Panc1 (cell line): ENCODE measurements at regions not wholly inside any gene's neighbourhood (a gene's known extent, or its start where the extent isn't known, plus 50 kb on each side); places are given as distances from the start of the nearest gene placed in this dataset.

Experiments used
- CTCF ChIP-seq: fragments of 450-650 bp; IDR thresholded peaks from 2 replicates; pipeline ENCODE4 v1.5.1; 2017; ENCODE audit warnings: mild to moderate bottlenecking
- POLR2AphosphoS5 ChIP-seq: IDR thresholded peaks from 2 replicates; pipeline ENCODE4 v1.6.1; 2012; ENCODE audit warnings: mild to moderate bottlenecking, low read depth, low read length, moderate library complexity
- REST ChIP-seq, 2 experiments: IDR thresholded peaks; 2 replicates each; pipeline ENCODE4 v1.6.1; 2011 to 2012; ENCODE audit warnings: low read depth in 2 of 2, control low read depth in 1 of 2, low read length in 1 of 2, mild to moderate bottlenecking in 1 of 2, moderate library complexity in 1 of 2; ENCODE audit not compliant: insufficient read depth in 1 of 2
- SIN3A ChIP-seq: IDR thresholded peaks from 2 replicates; pipeline ENCODE4 v1.6.1; 2012; ENCODE audit warnings: low read depth, mild to moderate bottlenecking, low read length, moderate library complexity, borderline replicate concordance; ENCODE audit not compliant: insufficient read depth
- TCF7L2 ChIP-seq: IDR thresholded peaks from 2 replicates; pipeline ENCODE4 v1.6.1; 2011; ENCODE audit warnings: mild to moderate bottlenecking, low read depth, low read length, inconsistent platforms

GRCh38 chr2:2456721-2457120, 125.6 kb upstream of the MYT1L start:
- TF ChIP-seq CTCF, result no peak
- no peak for TF ChIP-seq SIN3A
- no peak for TF ChIP-seq REST (IDR thresholded peaks at IDR 0.05; ENCODE audit: insufficient read depth in 1 of 2, low read depth in 2 of 2, low read length in 1 of 2)
- no peak for TF ChIP-seq POLR2AphosphoS5
- no peak for TF ChIP-seq TCF7L2
